ENCODE measurements at regions not wholly inside any gene's neighbourhood (a gene's known extent, or its start where the extent isn't known, plus 50 kb on each side); places are given as distances from the start of the nearest gene placed in this dataset.

DNA sequence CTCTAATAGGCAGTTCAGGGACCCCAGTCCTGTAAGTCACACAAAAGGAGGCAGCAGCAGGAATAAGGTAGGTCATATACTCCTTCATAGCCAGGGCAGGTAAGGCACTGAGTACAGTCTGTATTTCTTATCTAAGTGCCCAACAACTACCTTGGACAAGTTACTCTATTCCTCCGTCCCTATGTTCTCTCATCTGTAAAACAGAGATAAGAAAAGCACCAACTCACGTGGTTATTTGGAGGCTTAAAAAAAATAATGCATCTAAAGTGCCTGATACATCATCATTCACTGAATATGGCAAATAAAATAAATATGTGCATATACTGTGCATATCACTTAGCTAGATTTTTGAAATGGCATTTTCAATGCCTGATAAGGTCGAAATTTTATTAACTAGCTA, 298.1 kb upstream of the CDYL start:
- no peak for ATAC-seq
- Histone ChIP-seq H3K4me1 (ENCODE audit: control insufficient read depth, insufficient read depth, low read length) (no peaks in the 10 kb centered on the region), H3K4me3 (ENCODE audit: low read depth in 2 of 2, low read length in 2 of 2) (no peak overlapping the region), H3K9me3 (ENCODE audit: control insufficient read depth, insufficient read depth, low read depth, low read length) (no peaks in the 10 kb centered on the region), H3K36me3 (ENCODE audit: control insufficient read depth, insufficient read depth, low read length) (no peaks in the 10 kb centered on the region), H3K27ac (ENCODE audit: low read length) (no peak overlapping the region), H3K27me3 (ENCODE audit: control insufficient read depth, insufficient read depth, low read length) (no peaks in the 10 kb centered on the region)
- CTCF ChIA-PET = no interaction called here
- TF ChIP-seq, protein P1, sequence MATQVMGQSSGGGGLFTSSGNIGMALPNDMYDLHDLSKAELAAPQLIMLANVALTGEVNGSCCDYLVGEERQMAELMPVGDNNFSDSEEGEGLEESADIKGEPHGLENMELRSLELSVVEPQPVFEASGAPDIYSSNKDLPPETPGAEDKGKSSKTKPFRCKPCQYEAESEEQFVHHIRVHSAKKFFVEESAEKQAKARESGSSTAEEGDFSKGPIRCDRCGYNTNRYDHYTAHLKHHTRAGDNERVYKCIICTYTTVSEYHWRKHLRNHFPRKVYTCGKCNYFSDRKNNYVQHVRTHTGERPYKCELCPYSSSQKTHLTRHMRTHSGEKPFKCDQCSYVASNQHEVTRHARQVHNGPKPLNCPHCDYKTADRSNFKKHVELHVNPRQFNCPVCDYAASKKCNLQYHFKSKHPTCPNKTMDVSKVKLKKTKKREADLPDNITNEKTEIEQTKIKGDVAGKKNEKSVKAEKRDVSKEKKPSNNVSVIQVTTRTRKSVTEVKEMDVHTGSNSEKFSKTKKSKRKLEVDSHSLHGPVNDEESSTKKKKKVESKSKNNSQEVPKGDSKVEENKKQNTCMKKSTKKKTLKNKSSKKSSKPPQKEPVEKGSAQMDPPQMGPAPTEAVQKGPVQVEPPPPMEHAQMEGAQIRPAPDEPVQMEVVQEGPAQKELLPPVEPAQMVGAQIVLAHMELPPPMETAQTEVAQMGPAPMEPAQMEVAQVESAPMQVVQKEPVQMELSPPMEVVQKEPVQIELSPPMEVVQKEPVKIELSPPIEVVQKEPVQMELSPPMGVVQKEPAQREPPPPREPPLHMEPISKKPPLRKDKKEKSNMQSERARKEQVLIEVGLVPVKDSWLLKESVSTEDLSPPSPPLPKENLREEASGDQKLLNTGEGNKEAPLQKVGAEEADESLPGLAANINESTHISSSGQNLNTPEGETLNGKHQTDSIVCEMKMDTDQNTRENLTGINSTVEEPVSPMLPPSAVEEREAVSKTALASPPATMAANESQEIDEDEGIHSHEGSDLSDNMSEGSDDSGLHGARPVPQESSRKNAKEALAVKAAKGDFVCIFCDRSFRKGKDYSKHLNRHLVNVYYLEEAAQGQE (IDR thresholded peaks at IDR 0.05; ENCODE audit: insufficient read depth in 1 of 2, low read depth in 2 of 2, low read length in 1 of 2) = no peak
- no peak for TF ChIP-seq POLR2AphosphoS5 (IDR thresholded peaks at IDR 0.05; ENCODE audit: low read depth, low read length)
- no peak for TF ChIP-seq TCF7L2 (IDR thresholded peaks at IDR 0.05; ENCODE audit: low read depth, low read length)
- no peak for TF ChIP-seq SIN3A (IDR thresholded peaks at IDR 0.05; ENCODE audit: borderline replicate concordance, insufficient read depth, low read depth, low read length)
- intact Hi-C loops (cut with micrococcal nuclease; ENCODE audit: unreplicated experiment) = no loop called here
- no peak for DNase-seq (ENCODE audit: low read depth, low spot score)
- BruUV-seq (replicated peaks) = no TSS peak
- in situ Hi-C loops (cut with HindIII; ENCODE audit: low pct_unique_long_range_greater_than_20kb, low sequenced_read_pairs) = no loop called here
- POLR2A ChIA-PET = no interaction called here

DNA sequence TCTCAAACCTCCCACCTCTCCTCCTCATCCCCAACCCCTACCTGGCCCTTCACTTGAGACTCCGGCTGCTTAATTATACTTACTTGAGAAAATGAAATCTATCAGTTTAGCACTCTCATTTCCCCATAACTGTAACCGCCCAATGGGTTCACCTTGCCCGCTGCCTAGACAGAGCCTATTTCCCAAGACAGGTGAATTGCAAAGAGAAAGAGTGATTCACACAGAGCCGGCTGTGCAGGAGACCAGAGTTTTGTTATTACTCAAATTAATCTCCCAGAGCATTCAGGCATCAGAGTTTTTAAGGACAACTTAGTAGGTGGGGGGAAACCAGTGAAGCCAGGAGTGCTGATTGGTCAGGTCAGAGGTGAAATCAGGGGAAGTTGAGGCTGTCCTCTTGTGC, 301.4 kb upstream of the CDYL start:
- POLR2A ChIA-PET = no interaction called here
- Histone ChIP-seq H3K4me3 (ENCODE audit: low read depth in 2 of 2, low read length in 2 of 2) (no peak overlapping the region), H3K27me3 (ENCODE audit: control insufficient read depth, insufficient read depth, low read length) (no peaks in the 10 kb centered on the region), H3K27ac (ENCODE audit: low read length) (no peak overlapping the region), H3K36me3 (ENCODE audit: control insufficient read depth, insufficient read depth, low read length) (no peaks in the 10 kb centered on the region), H3K4me1 (ENCODE audit: control insufficient read depth, insufficient read depth, low read length) (no peaks in the 10 kb centered on the region), H3K9me3 (ENCODE audit: control insufficient read depth, insufficient read depth, low read depth, low read length) (peaks cover 5% of the 10 kb centered on the region; the same call in 1 of the 2 replicates)
- in situ Hi-C loops (cut with HindIII; ENCODE audit: low pct_unique_long_range_greater_than_20kb, low sequenced_read_pairs) (no loop called here), intact Hi-C loops (cut with micrococcal nuclease; ENCODE audit: unreplicated experiment) (no loop called here)
- TF ChIP-seq POLR2AphosphoS5 (IDR thresholded peaks at IDR 0.05; ENCODE audit: low read depth, low read length) (no peak), TCF7L2 (IDR thresholded peaks at IDR 0.05; ENCODE audit: low read depth, low read length) (no peak), SIN3A (IDR thresholded peaks at IDR 0.05; ENCODE audit: borderline replicate concordance, insufficient read depth, low read depth, low read length) (no peak)
- TF ChIP-seq, protein P2, sequence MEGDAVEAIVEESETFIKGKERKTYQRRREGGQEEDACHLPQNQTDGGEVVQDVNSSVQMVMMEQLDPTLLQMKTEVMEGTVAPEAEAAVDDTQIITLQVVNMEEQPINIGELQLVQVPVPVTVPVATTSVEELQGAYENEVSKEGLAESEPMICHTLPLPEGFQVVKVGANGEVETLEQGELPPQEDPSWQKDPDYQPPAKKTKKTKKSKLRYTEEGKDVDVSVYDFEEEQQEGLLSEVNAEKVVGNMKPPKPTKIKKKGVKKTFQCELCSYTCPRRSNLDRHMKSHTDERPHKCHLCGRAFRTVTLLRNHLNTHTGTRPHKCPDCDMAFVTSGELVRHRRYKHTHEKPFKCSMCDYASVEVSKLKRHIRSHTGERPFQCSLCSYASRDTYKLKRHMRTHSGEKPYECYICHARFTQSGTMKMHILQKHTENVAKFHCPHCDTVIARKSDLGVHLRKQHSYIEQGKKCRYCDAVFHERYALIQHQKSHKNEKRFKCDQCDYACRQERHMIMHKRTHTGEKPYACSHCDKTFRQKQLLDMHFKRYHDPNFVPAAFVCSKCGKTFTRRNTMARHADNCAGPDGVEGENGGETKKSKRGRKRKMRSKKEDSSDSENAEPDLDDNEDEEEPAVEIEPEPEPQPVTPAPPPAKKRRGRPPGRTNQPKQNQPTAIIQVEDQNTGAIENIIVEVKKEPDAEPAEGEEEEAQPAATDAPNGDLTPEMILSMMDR (IDR thresholded peaks at IDR 0.05) = no peak
- TF ChIP-seq, protein P1 (IDR thresholded peaks at IDR 0.05; ENCODE audit: insufficient read depth in 1 of 2, low read depth in 2 of 2, low read length in 1 of 2) = no peak
- BruUV-seq (replicated peaks) = no TSS peak
- CTCF ChIA-PET = no interaction called here
- ATAC-seq (no peak), DNase-seq (ENCODE audit: low read depth, low spot score) (no peak)

Data from Panc1 (cell line).